CD4-positive, alpha-beta T cell (primary cell): ENCODE measurements at regions not wholly inside any gene's neighbourhood (a gene's known extent, or its start where the extent isn't known, plus 50 kb on each side); places are given as distances from the start of the nearest gene placed in this dataset.

Source experiments
- ATAC-seq: fragments of 200-7000 bp; cut with Tn5 transposase; one replicate; pipeline ENCODE4 v1.10.0; 2022; ENCODE audit warnings: mild to moderate bottlenecking; ENCODE audit not compliant: poor library complexity
- CTCF ChIA-PET: fragments of 350-600 bp; sonication (Branson Sonifier 250); formaldehyde crosslinking; loops from one replicate; lab custom pipeline; 2021; ENCODE audit warnings: antibody characterized with exemption, inconsistent platforms; lab: Charles Lee
- POLR2A ChIA-PET: fragments of 350-600 bp; sonication (Branson Sonifier 250); formaldehyde crosslinking; loops from one replicate; lab custom pipeline; 2021; ENCODE audit warnings: antibody characterized with exemption, inconsistent platforms; lab: Charles Lee
- DNase-seq, 14 experiments: peaks; one replicate each; pipeline ENCODE4 v3.0.0-alpha.2; 2013 to 2020; ENCODE audit warnings: mixed read lengths in 2 of 14
- H3K27ac ChIP-seq, 2 donors: one replicate each; pipeline versions ENCODE4 v1.5.1 to v1.7.0; 2013; ENCODE audit warnings: low read length in 2 of 2, low read depth in 1 of 2, mild to moderate bottlenecking in 1 of 2
- H3K27me3 ChIP-seq, 2 experiments: 1 replicate in 1 of 2; 2 replicates in 1 of 2; pipeline versions ENCODE4 v1.6.1 to v1.7.0; 2013; ENCODE audit warnings: low read length in 2 of 2, control low read depth in 1 of 2, mild to moderate bottlenecking in 1 of 2, moderate library complexity in 1 of 2; ENCODE audit not compliant: insufficient read depth in 2 of 2, control insufficient read depth in 1 of 2
- H3K36me3 ChIP-seq: one replicate; pipeline ENCODE4 v1.6.1; 2013; ENCODE audit warnings: low read length, control low read depth; ENCODE audit not compliant: insufficient read depth
- H3K4me1 ChIP-seq: one replicate; pipeline ENCODE4 v1.6.1; 2013; ENCODE audit warnings: low read length, control low read depth; ENCODE audit not compliant: insufficient read depth
- H3K4me3 ChIP-seq: one replicate; pipeline ENCODE4 v1.5.1; 2013; ENCODE audit warnings: mild to moderate bottlenecking, low read length, moderate library complexity
- H3K9me3 ChIP-seq, 2 experiments: 1 replicate in 1 of 2; 2 replicates in 1 of 2; pipeline versions ENCODE4 v1.6.1 to v1.7.0; 2013; ENCODE audit warnings: low read length in 2 of 2, mild to moderate bottlenecking in 2 of 2, control low read depth in 1 of 2, moderate library complexity in 1 of 2; ENCODE audit not compliant: control insufficient read depth in 1 of 2, insufficient read depth in 1 of 2
- H3K27ac Mint-ChIP-seq: one replicate; pipeline ENCODE4 v1.8.0; 2020; ENCODE audit warnings: mixed read lengths
- H3K27me3 Mint-ChIP-seq: one replicate; pipeline ENCODE4 v1.8.0; 2021; ENCODE audit warnings: mixed read lengths
- H3K36me3 Mint-ChIP-seq: one replicate; pipeline ENCODE4 v1.8.0; 2021; ENCODE audit warnings: low read depth, mixed read lengths
- H3K4me1 Mint-ChIP-seq: one replicate; pipeline ENCODE4 v1.8.0; 2021; ENCODE audit warnings: low read depth, mixed read lengths
- H3K4me3 Mint-ChIP-seq: one replicate; pipeline ENCODE4 v1.8.0; 2020; ENCODE audit warnings: mild to moderate bottlenecking, mixed read lengths
- H3K9me3 Mint-ChIP-seq: one replicate; pipeline ENCODE4 v1.8.0; 2020; ENCODE audit warnings: mixed read lengths
- CTCF ChIP-seq: fragments of 200-600 bp; IDR thresholded peaks from one replicate; pipeline ENCODE4 v1.8.0; 2022; ENCODE audit warnings: antibody characterized with exemption, mild to moderate bottlenecking
- intact Hi-C, 2 experiments: fragments of 100-400 bp; cut with DNase I in 1 of 2; cut with micrococcal nuclease in 1 of 2; formaldehyde crosslinking; loops; one replicate each; pipeline versions ENCODE4 v1.15.1 to v1.9.0; 2023 to 2025; cut with DNase I, micrococcal nuclease

- H3K9me3 ChIP-seq, result peaks cover 0 to 4% of the 10 kb centered on the region in 2 experiments
- no peaks in the 10 kb centered on the region for H3K27me3 Mint-ChIP-seq
- intact Hi-C loops, result no loop called here
- CTCF ChIA-PET, result no interaction called here
- H3K4me3 Mint-ChIP-seq, result no peak overlapping the region
- no peak for DNase-seq
- no peaks in the 10 kb centered on the region for H3K36me3 Mint-ChIP-seq
- no peaks in the 10 kb centered on the region for H3K36me3 ChIP-seq
- H3K27ac ChIP-seq, result no peak overlapping the region
- no peaks in the 10 kb centered on the region for H3K27me3 ChIP-seq
- no peak for ATAC-seq
- no peak for TF ChIP-seq CTCF
- no peaks in the 10 kb centered on the region for H3K4me1 ChIP-seq
- peaks cover 7% of the 10 kb centered on the region for H3K4me1 Mint-ChIP-seq
- H3K4me3 ChIP-seq, result no peak overlapping the region
- POLR2A ChIA-PET, result interaction anchor here (0.6 kb wide), 1 partner anchor 109 kb away, joined by 3 read pairs; no protein-coding TSS in a partner anchor
- peaks cover 3% of the 10 kb centered on the region for H3K9me3 Mint-ChIP-seq
- H3K27ac Mint-ChIP-seq, result no peak overlapping the region
Measured at GRCh38 chr1:108064255-108064654, 99.3 kb upstream of the VAV3 start.

- H3K4me3 Mint-ChIP-seq, result no peak overlapping the region
- no peaks in the 10 kb centered on the region for H3K36me3 Mint-ChIP-seq
- Histone ChIP-seq H3K27me3 (no peaks in the 10 kb centered on the region), H3K4me3 (no peak overlapping the region), H3K4me1 (no peaks in the 10 kb centered on the region), H3K36me3 (no peaks in the 10 kb centered on the region), H3K9me3 (peaks cover 0 to 4% of the 10 kb centered on the region in 2 experiments), H3K27ac (no peak overlapping the region)
- H3K27me3 Mint-ChIP-seq, result no peaks in the 10 kb centered on the region
- H3K27ac Mint-ChIP-seq, result no peak overlapping the region
- CTCF ChIA-PET, result no interaction called here
- TF ChIP-seq CTCF, result no peak
- DNase-seq (peak in 1 of 14 experiments; percentile 28), ATAC-seq (no peak)
- H3K4me1 Mint-ChIP-seq, result peaks cover 7% of the 10 kb centered on the region
- POLR2A ChIA-PET, result no interaction called here
- H3K9me3 Mint-ChIP-seq, result peaks cover 3% of the 10 kb centered on the region
- intact Hi-C loops, result no loop called here
Measured at GRCh38 chr1:108063703-108064102, 98.7 kb upstream of the VAV3 start.

- no peak for ATAC-seq
- Mint-ChIP-seq H3K27ac (no peak overlapping the region), H3K36me3 (no peaks in the 10 kb centered on the region), H3K27me3 (no peaks in the 10 kb centered on the region), H3K9me3 (peaks cover 3% of the 10 kb centered on the region), H3K4me3 (no peak overlapping the region), H3K4me1 (no peaks in the 10 kb centered on the region)
- no peaks in the 10 kb centered on the region for H3K4me1 ChIP-seq
- ChIA-PET CTCF (no interaction called here), POLR2A (no interaction called here)
- DNase-seq, result no peak
- H3K4me3 ChIP-seq, result no peak overlapping the region
- H3K27ac ChIP-seq, result no peak overlapping the region
- no peak for TF ChIP-seq CTCF
- intact Hi-C loops, result loop anchor here (5.0 to 10.0 kb wide), 3 partner anchors 37 to 62 kb away; no protein-coding TSS in a partner anchor
- H3K9me3 ChIP-seq, result peaks cover 0 to 4% of the 10 kb centered on the region in 2 experiments
- H3K27me3 ChIP-seq, result no peaks in the 10 kb centered on the region
- no peaks in the 10 kb centered on the region for H3K36me3 ChIP-seq
Measured at GRCh38 chr1:108059945-108060344, 95.0 kb upstream of the VAV3 start.
